ENCODE measurements at regions not wholly inside any gene's neighbourhood (a gene's known extent, or its start where the extent isn't known, plus 50 kb on each side); places are given as distances from the start of the nearest gene placed in this dataset.

- no peak for TF ChIP-seq CTCF (IDR thresholded peaks at IDR 0.05)
- TF ChIP-seq POLR2A (IDR thresholded peaks at IDR 0.05): no peak
Observed at GRCh38 chr21:38095220-38095619, 161.6 kb upstream of the KCNJ15 start.
